COR-L47 (cell line): ENCODE measurements at regions not wholly inside any gene's neighbourhood (a gene's known extent, or its start where the extent isn't known, plus 50 kb on each side); places are given as distances from the start of the nearest gene placed in this dataset.
A peak's percentile ranks its signal among the peaks of the same experiment; 100 is the strongest.

ENCODE experiments used
- DNase-seq: peaks from one replicate; lab custom pipeline; 2025; lab: John Stamatoyannopoulos, UW

GRCh38 chr2:173589604-173590275 lies 235.1 kb downstream of the CDCA7 start:
- DNase-seq: no peak

GRCh38 chr2:173590276-173590861 lies 235.7 kb downstream of the CDCA7 start:
- DNase-seq: peak; percentile 34

GRCh38 chr2:173593109-173593508 lies 238.4 kb downstream of the CDCA7 start:
- no peak for DNase-seq

GRCh38 chr2:173596244-173596643 lies 241.6 kb downstream of the CDCA7 start:
- no peak for DNase-seq

GRCh38 chr2:173598525-173598924 lies 243.9 kb downstream of the CDCA7 start:
- no peak for DNase-seq

GRCh38 chr2:173599821-173600359 lies 245.2 kb downstream of the CDCA7 start:
- no peak for DNase-seq

- DNase-seq: no peak
Measured at GRCh38 chr2:173602153-173602795, 247.6 kb downstream of the CDCA7 start.

- DNase-seq: no peak
Measured at GRCh38 chr2:173605994-173606393, 251.3 kb downstream of the CDCA7 start.

GRCh38 chr2:173606619-173607248 lies 252.1 kb downstream of the CDCA7 start:
- no peak for DNase-seq

- peak; percentile 20 for DNase-seq
Measured at GRCh38 chr2:173607606-173608311, 253.1 kb downstream of the CDCA7 start.

GRCh38 chr2:173611121-173611520 lies 256.4 kb downstream of the CDCA7 start:
- DNase-seq: no peak

GRCh38 chr2:173612354-173612753 lies 257.7 kb downstream of the CDCA7 start:
- no peak for DNase-seq

- DNase-seq: no peak
Measured at GRCh38 chr2:173613386-173613785, 258.7 kb downstream of the CDCA7 start.

- DNase-seq: no peak
Measured at GRCh38 chr2:173614265-173614930, 259.7 kb downstream of the CDCA7 start.

- no peak for DNase-seq
Measured at GRCh38 chr2:173623438-173624319, 269.0 kb downstream of the CDCA7 start.

- no peak for DNase-seq
Measured at GRCh38 chr2:173625315-173625714, 270.6 kb downstream of the CDCA7 start.

GRCh38 chr2:173629076-173629475 lies 274.4 kb downstream of the CDCA7 start:
- DNase-seq: no peak

GRCh38 chr2:173630425-173631126 lies 275.9 kb downstream of the CDCA7 start:
- DNase-seq: no peak

- DNase-seq: no peak
Measured at GRCh38 chr2:173631127-173631460, 276.4 kb downstream of the CDCA7 start.

GRCh38 chr2:173644146-173644545 lies 289.5 kb downstream of the CDCA7 start:
- no peak for DNase-seq
